Medulla oblongata (tissue), 1 donor: ENCODE measurements at regions not wholly inside any gene's neighbourhood (a gene's known extent, or its start where the extent isn't known, plus 50 kb on each side); places are given as distances from the start of the nearest gene placed in this dataset.
"Not testable (repeated sequence)": the region's sequence is repeated elsewhere in the genome, so short reads cannot be mapped to it uniquely, and the experiment has no call there.

Source experiments
- DNase-seq: peaks from one replicate; pipeline ENCODE4 v3.0.0-alpha.2; 2015; ENCODE audit errors: extremely low spot score

- no peak for DNase-seq
Observed at GRCh38 chr1:4064150-4064889, 164.2 kb upstream of the C1orf174 start.

DNA sequence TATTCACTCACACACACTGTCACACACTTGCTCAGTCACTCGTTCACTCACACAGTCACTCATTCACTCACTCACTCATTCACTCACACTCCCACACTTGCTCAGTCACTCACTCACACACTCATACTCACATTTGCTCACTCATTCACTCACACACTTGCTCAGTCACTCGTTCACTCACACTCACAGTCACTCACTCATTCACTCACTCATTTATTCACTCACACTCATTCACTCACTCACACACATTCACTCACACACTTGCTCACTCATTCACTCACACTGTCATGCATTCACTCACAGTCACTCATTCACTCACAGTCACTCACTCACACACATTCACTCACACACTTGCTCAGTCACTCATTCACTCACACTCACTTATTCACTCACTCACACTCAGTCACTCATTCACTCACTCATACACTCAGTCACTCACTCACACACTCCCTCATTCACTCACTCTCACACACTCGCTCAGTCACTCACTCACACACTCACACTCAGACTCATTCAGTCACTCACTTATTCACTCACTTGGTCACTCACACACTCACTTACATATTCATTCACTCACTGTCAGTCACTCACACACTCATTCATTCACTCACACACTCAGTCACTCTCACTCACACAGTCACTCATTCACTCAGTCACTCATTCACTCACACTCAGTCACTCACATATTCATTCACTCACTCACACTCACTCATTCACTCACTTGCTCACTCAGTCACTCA is 167.0 kb upstream of the C1orf174 start:
- DNase-seq: no peak

DNA sequence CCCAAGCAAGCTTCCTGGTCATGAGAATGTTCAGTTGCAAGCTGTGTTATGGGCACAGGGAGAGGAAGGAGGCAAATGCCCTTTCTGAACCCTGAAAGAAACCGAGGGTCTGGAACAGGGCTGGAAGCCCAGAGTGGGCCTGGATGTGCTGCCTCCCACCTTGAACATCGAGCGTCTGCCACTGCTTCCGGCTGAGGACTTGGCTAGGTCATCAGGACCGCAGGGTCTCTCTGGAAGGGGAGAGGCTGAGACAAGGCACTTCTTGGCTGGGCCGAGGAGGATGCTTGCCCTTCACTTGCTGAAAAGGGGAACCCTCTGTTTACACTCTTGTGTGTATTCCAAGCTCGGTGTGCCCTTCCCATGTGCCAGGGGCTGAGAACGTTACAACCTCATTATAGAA is 168.0 kb upstream of the C1orf174 start:
- no peak for DNase-seq

DNA sequence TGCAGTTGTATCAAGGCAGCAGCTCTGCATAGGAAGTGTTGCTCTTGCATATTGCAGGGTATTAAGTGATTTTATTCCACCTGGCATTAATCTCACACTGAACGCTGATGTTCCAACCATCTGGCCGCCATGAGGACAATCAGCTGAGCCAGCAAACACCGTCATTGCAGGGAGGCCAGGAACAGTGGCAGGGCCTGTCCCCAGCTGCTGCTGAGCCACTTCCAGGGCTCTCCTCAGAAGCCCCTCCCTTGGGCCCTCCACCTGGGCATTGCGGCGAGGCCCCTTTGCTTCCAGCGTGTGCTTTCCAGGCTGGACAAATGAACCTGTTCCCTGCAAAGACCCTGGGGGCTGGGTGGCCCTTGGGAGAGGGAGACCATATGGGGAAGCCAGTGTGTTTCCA is 171.6 kb upstream of the C1orf174 start:
- DNase-seq: no peak

- no peak for DNase-seq
Observed at GRCh38 chr1:4072481-4073153, 172.5 kb upstream of the C1orf174 start.

- no peak for DNase-seq
Observed at GRCh38 chr1:4075436-4076225, 175.6 kb upstream of the C1orf174 start.

- DNase-seq: no peak
Observed at GRCh38 chr1:4076346-4076745, 176.3 kb upstream of the C1orf174 start.

GRCh38 chr1:4078091-4078962 is 178.3 kb upstream of the C1orf174 start:
- DNase-seq: not testable (repeated sequence)

DNA sequence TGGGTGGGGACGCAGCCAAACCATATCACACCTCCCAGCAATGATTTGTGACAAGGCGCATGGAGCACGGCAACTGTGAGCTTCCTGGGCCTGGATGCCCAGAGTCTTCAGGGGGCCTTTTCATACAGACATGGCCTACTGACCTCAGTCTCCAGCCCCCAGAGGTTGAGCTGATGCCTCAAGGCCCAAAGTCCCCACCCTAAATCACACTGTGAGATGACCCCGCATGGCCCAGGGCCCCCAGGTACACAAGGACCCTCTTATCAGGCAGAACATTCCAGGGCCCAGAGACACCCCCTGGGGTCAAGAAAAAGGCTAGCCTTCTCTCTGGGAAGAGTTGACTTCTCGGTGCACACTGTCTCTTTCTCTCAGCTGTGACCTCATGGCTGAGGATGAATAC is 179.7 kb upstream of the C1orf174 start:
- DNase-seq: no peak

DNA sequence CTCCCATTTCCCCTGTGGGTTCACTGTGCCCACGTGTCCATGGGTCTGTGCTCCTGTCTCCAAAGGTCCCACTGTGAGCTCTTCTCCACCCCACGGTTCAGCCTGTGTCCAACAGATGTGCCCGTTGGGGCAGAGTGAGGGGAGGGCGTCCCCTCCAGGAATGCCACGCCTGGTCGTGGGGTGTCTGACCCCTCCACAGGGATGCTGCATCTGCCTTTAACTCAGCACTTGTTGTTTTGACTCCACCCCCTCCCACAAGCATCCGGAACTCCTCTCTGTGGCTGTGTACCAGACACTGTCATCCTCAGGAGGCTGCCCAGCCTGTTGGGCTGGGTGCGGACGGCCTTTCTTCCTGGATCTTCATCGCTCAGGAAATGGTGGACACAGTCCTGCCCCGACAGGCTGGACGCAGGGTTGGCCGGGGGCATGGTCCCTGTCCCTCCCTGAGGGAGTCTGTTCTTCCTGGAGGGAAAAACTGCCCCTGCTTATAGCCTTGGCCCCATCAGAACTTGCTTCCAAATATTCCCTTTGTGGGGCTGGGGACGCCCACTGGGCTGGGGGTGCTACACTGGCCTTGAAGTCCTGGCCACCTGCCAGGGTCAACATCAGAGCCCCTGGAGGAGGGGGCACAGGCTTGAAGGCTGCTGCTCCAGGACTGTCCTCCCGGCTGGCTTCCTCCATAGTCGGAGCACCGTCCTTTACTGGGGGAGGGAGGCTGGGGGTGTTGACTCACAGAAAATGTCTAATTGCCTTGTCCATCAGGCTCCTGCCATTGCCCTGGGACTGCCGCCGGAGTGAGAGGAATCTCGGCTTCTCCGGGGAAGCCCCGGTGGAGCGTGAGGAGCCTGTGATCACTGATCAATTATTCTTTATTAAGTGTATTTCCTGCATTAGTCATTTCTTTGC is 182.0 kb upstream of the C1orf174 start:
- no peak for DNase-seq

DNA sequence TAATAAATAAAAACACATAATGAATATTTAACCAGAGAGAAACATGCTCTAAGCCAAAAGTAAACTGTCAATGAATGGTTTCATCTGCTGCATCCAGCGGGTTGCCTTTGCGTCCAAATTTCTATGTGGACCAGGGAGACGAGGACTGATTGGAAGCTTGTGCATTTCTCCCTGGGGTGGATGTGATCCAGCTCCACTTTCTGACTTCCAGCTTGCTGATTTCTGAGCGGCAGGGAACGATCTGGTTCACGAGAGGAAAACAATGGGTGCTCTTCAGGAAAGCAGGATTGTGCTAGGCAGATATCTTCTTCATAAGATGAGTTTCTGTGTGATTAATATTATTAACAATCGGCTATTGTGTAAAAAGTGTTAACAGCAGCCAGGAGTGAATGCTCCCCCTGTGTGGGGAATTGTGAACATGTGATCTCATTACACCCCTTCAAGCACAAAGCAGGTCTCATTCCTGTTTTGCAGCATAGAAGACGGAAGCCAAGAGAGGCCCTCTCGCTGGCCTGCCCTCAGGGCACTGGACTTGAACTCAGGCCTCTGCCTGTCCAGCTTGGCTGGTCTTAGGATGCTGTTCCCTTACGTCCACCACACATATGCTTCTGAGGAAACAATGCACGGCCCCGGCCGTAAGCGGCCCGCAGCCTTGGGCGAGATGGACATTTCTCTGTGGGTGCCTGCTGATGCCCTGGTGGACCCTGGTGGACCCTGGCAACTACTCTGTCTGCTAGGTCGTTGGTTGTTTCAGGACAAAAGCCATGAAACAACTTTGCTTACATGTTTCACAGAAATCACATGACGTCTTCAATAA is 183.4 kb upstream of the C1orf174 start:
- DNase-seq: peak; percentile 3

DNA sequence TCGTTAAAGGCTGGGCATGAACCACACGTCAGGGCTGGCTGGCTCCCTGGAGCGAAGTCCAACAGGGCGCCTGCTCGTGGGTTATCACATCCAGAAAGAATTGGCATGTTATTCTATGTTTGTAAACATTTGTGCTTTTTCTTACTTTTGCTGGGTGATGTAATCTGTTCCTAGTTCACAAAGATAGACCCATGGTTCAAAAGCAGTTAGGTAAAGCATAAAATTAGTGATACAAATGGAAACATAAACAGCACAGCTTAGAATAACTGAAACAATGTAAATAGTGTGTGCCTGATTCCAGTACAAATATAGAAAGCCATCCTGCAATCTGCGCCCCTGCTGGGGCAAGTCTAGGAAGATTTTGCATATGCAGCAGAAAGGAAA is 184.0 kb upstream of the C1orf174 start:
- no peak for DNase-seq

DNA sequence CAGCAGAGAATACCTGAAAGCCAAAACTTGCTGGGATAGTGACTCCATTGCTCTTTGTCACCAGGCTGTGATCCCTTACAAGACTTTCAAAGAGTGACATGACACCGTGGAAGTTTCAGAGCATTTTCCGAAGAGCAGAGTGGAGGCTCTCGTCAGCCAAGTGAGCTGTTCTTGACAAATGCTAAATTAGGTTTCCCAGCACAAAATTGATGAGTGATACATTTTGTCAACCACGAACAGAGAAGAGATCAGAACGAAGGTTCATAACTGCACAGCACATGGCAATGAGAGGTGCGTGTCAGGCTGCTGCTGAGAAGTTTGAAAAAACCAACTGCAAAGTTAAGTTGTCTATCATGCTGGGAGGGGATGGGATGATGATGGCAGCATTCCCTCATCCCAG is 184.4 kb upstream of the C1orf174 start:
- no peak for DNase-seq

DNA sequence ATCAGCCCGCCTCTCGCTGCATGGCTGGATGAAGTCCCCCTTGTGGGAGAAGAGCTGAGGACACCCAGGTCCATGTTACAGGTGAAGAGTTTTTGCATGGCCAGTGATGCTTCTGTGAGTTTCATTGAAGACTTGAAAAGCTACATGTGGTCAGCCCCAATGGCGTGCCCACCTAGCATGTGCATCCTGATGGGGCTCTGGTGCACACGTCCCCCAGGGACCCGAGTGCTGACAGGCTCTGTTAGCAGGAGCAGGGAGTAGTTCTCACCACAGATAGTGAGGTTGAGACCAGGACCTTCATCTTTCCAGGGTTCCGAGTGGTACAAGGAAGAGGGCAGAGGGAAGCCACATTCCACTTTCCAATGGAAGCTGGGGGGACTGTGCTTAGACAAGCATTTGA is 184.8 kb upstream of the C1orf174 start:
- no peak for DNase-seq

DNA sequence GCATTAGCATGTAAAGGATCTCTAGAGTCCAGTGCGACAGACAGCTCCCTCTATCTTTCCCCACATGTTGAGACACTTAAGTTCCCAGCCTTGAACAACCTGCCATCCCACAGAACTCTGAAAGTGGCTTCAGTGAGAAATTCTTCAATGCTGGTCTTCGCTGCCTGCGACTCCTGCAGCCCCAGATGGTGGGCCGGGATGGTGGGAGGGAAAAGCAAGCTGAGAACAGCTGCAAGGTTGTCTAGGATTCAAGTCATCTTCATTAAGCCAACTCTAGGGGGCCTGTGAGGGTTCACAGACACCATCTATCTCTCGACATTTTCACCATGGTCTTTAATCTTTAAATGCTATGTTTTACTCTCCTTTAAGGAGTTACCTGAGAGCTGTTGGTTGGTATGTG is 185.5 kb upstream of the C1orf174 start:
- DNase-seq: no peak

DNA sequence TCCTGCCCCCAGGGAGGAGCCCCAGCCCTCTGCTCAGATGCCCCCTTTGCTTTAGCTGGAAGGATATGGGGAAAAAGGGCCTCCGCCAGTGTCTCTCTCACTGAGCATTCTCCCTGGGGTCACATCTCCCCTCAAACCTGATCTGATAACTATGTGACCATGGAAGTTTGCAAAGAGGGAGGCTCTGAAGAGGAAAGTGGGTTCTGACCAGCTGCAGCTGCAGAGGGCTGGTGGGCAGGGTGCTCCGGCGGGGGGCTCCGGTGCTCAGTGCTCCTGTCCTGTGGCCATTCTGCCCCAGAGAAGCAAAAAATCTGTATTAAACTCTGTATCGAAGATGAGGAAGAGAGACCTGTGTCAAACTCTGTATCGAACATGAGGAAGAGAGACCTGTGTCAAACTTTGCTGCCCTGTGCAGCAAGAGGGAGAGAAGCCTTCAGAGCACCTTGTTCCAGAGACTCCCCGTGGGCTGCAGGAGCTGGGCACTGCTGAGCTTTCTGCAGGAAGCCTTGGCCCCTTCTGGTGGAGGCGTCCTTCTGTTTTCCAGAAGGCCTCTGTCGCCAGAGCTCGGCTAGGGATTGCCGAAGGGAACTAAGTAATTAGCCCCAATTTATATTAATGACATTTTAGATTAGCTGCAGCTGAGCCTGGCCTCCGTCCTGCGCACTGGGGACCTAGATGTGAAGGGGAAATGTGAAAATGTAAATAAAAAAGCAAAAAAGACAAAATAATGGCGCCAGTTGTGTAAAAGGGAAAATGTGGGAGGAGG is 186.2 kb upstream of the C1orf174 start:
- DNase-seq: no peak

DNA sequence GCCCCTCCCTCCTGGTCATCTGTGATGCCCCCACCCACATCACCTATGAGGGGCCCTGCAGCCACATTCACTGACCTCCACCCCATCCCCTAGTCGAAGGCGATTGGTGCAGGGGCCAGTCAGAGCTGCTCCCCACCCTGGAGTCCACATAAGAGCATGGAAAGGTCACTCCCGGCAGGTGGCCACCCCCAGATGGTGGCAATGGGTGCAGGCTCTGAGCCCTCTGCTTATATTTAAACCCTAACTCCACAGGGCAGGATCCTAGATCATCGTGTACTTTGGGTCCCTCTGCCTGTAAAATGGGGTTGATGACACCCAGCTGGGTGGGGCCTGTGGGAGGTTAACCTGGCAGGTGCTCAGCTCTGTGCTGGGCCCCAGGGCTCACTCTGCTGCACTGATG is 186.8 kb upstream of the C1orf174 start:
- DNase-seq: no peak
